SK-N-SH treated with all-trans-retinoic acid at 6 μM for 48 hours (cell line): ENCODE measurements at regions not wholly inside any gene's neighbourhood (a gene's known extent, or its start where the extent isn't known, plus 50 kb on each side); places are given as distances from the start of the nearest gene placed in this dataset.

Experiments
- ATAC-seq: fragments of 200-7000 bp; cut with Tn5 transposase; 3 replicates; pipeline ENCODE4 v1.9.1; 2020; ENCODE audit warnings: mild to moderate bottlenecking, moderate library complexity
- ARNTL ChIP-seq: fragments of 450-650 bp; formaldehyde crosslinking; IDR thresholded peaks from 2 replicates; pipeline ENCODE4 v1.5.0; 2020; ENCODE audit warnings: low read depth, mild to moderate bottlenecking, moderate library complexity, borderline replicate concordance
- BACH2 ChIP-seq: fragments of 250-450 bp; sonication (Bioruptor Pico); IDR thresholded peaks from 2 replicates; pipeline ENCODE4 v1.9.0; 2021; ENCODE audit warnings: mild to moderate bottlenecking, borderline replicate concordance
- CREB5 ChIP-seq: fragments of 250-450 bp; sonication (Bioruptor Pico); IDR thresholded peaks from 2 replicates; pipeline ENCODE4 v1.5.1; 2020; ENCODE audit warnings: low read depth, mild to moderate bottlenecking, moderate library complexity
- CSDC2 ChIP-seq: fragments of 250-450 bp; sonication (Bioruptor Pico); IDR thresholded peaks from 2 replicates; pipeline ENCODE4 v1.5.0; 2020; ENCODE audit warnings: mild to moderate bottlenecking, moderate library complexity
- CSRNP3 ChIP-seq: fragments of 250-450 bp; sonication (Bioruptor Pico); IDR thresholded peaks from 2 replicates; pipeline ENCODE4 v1.5.1; 2021; ENCODE audit warnings: mild to moderate bottlenecking, moderate library complexity
- ESRRG ChIP-seq: fragments of 250-450 bp; sonication (Bioruptor Pico); IDR thresholded peaks from 2 replicates; pipeline ENCODE4 v1.6.1; 2021; ENCODE audit warnings: mild to moderate bottlenecking
- GLIS3 ChIP-seq: fragments of 250-450 bp; sonication (Bioruptor Pico); IDR thresholded peaks from 2 replicates; pipeline ENCODE4 v1.5.0; 2020; ENCODE audit warnings: mild to moderate bottlenecking, moderate library complexity
- ISL1 ChIP-seq: fragments of 250-450 bp; sonication (Bioruptor Pico); IDR thresholded peaks from 2 replicates; pipeline ENCODE4 v2.1.2; 2022; ENCODE audit warnings: mild to moderate bottlenecking, moderate library complexity
- PATZ1 ChIP-seq: fragments of 250-450 bp; sonication (Bioruptor Pico); IDR thresholded peaks from 2 replicates; pipeline ENCODE4 v1.8.0; 2020; ENCODE audit warnings: mild to moderate bottlenecking, moderate library complexity, borderline replicate concordance
- POU6F1 ChIP-seq: fragments of 250-450 bp; sonication (Bioruptor Pico); IDR thresholded peaks from 2 replicates; pipeline ENCODE4 v1.8.0; 2021; ENCODE audit warnings: low read depth, mild to moderate bottlenecking, moderate library complexity, borderline replicate concordance
- PPARA ChIP-seq: fragments of 250-450 bp; sonication (Bioruptor Pico); IDR thresholded peaks from 2 replicates; pipeline ENCODE4 v1.5.0; 2020; ENCODE audit warnings: mild to moderate bottlenecking, borderline replicate concordance
- RARB ChIP-seq: fragments of 250-450 bp; sonication (Bioruptor Pico); IDR thresholded peaks from 2 replicates; pipeline ENCODE4 v1.8.0; 2021; ENCODE audit warnings: mild to moderate bottlenecking, moderate library complexity
- SNAI2 ChIP-seq: fragments of 250-450 bp; sonication (Bioruptor Pico); IDR thresholded peaks from 2 replicates; pipeline ENCODE4 v1.5.0; 2020; ENCODE audit warnings: mild to moderate bottlenecking, moderate library complexity
- TCF4 ChIP-seq: fragments of 250-450 bp; sonication (Bioruptor Pico); IDR thresholded peaks from 2 replicates; pipeline ENCODE4 v1.8.0; 2021; ENCODE audit warnings: mild to moderate bottlenecking, moderate library complexity, borderline replicate concordance
- TOX ChIP-seq: fragments of 250-450 bp; sonication (Bioruptor Pico); IDR thresholded peaks from 2 replicates; pipeline ENCODE4 v1.8.0; 2021; ENCODE audit warnings: mild to moderate bottlenecking, moderate library complexity, borderline replicate concordance
- TSHZ2 ChIP-seq: fragments of 250-450 bp; sonication (Bioruptor Pico); IDR thresholded peaks from 2 replicates; pipeline ENCODE4 v1.5.0; 2020; ENCODE audit warnings: mild to moderate bottlenecking, moderate library complexity
- ZC3H10 ChIP-seq: fragments of 250-450 bp; sonication (Bioruptor Pico); IDR thresholded peaks from 2 replicates; pipeline ENCODE4 v1.5.1; 2021; ENCODE audit warnings: mild to moderate bottlenecking, moderate library complexity
- ZFP3 ChIP-seq: fragments of 250-450 bp; sonication (Bioruptor Pico); IDR thresholded peaks from 2 replicates; pipeline ENCODE4 v1.5.0; 2020; ENCODE audit warnings: mild to moderate bottlenecking, moderate library complexity
- ZNF565 ChIP-seq: fragments of 450-650 bp; formaldehyde crosslinking; conservative IDR thresholded peaks from 2 replicates; pipeline ENCODE4 v1.5.0; 2020; ENCODE audit warnings: low read depth, mild to moderate bottlenecking, moderate library complexity
- ZNF70 ChIP-seq: fragments of 450-650 bp; formaldehyde crosslinking; IDR thresholded peaks from 2 replicates; pipeline ENCODE4 v1.5.0; 2020; ENCODE audit warnings: mild to moderate bottlenecking, moderate library complexity
- ZNF8 ChIP-seq: fragments of 450-650 bp; formaldehyde crosslinking; IDR thresholded peaks from 2 replicates; pipeline ENCODE4 v1.5.0; 2020; ENCODE audit warnings: mild to moderate bottlenecking, moderate library complexity

GRCh38 chr11:100545556-100545955, 141.5 kb upstream of the ARHGAP42 start:
- TF ChIP-seq TCF4 (CRISPR knock-in tag), result no peak
- no peak for TF ChIP-seq ZNF565 (CRISPR knock-in tag)
- TF ChIP-seq ZNF8, result no peak
- no peak for TF ChIP-seq ZFP3 (CRISPR knock-in tag)
- TF ChIP-seq TOX, result no peak
- TF ChIP-seq ESRRG (CRISPR knock-in tag), result no peak
- TF ChIP-seq POU6F1 (CRISPR knock-in tag), result no peak
- no peak for TF ChIP-seq PPARA (CRISPR knock-in tag)
- TF ChIP-seq CSDC2 (CRISPR knock-in tag), result no peak
- TF ChIP-seq TSHZ2, result no peak
- TF ChIP-seq RARB, result no peak
- no peak for TF ChIP-seq PATZ1
- TF ChIP-seq ZC3H10, result no peak
- TF ChIP-seq ZNF70 (CRISPR knock-in tag), result no peak
- no peak for TF ChIP-seq ARNTL
- no peak for TF ChIP-seq CREB5

GRCh38 chr11:100545970-100546369, 141.1 kb upstream of the ARHGAP42 start:
- no peak for ATAC-seq
- TF ChIP-seq CSDC2 (CRISPR knock-in tag) (no peak), ARNTL (no peak), RARB (no peak), CSRNP3 (CRISPR knock-in tag) (no peak), POU6F1 (CRISPR knock-in tag) (no peak)

More at GRCh38 chr11:100545556-100545955, 141.5 kb upstream of the ARHGAP42 start:
- ATAC-seq, result no peak

GRCh38 chr11:100546714-100547113, 140.4 kb upstream of the ARHGAP42 start:
- no peak for ATAC-seq
- TF ChIP-seq RARB (no peak), ZFP3 (CRISPR knock-in tag) (no peak), PATZ1 (no peak), TCF4 (CRISPR knock-in tag) (no peak), ISL1 (CRISPR knock-in tag) (no peak), BACH2 (CRISPR knock-in tag) (no peak), POU6F1 (CRISPR knock-in tag) (no peak), TOX (no peak), CSDC2 (CRISPR knock-in tag) (no peak), ZNF565 (CRISPR knock-in tag) (no peak), GLIS3 (no peak), SNAI2 (no peak), ZC3H10 (no peak)
